ENCODE measurements at regions not wholly inside any gene's neighbourhood (a gene's known extent, or its start where the extent isn't known, plus 50 kb on each side); places are given as distances from the start of the nearest gene placed in this dataset.

- TF ChIP-seq, protein P1, sequence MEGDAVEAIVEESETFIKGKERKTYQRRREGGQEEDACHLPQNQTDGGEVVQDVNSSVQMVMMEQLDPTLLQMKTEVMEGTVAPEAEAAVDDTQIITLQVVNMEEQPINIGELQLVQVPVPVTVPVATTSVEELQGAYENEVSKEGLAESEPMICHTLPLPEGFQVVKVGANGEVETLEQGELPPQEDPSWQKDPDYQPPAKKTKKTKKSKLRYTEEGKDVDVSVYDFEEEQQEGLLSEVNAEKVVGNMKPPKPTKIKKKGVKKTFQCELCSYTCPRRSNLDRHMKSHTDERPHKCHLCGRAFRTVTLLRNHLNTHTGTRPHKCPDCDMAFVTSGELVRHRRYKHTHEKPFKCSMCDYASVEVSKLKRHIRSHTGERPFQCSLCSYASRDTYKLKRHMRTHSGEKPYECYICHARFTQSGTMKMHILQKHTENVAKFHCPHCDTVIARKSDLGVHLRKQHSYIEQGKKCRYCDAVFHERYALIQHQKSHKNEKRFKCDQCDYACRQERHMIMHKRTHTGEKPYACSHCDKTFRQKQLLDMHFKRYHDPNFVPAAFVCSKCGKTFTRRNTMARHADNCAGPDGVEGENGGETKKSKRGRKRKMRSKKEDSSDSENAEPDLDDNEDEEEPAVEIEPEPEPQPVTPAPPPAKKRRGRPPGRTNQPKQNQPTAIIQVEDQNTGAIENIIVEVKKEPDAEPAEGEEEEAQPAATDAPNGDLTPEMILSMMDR (IDR thresholded peaks at IDR 0.05) = no peak
- no peak for TF ChIP-seq EP300 (IDR thresholded peaks at IDR 0.05)
- no peak for TF ChIP-seq POLR2A (IDR thresholded peaks at IDR 0.05)
These were observed 222.4 kb downstream of the HHIP start for GRCh38 chr4:144868309-144868708.
